GM12878 (cell line): ENCODE measurements at regions not wholly inside any gene's neighbourhood (a gene's known extent, or its start where the extent isn't known, plus 50 kb on each side); places are given as distances from the start of the nearest gene placed in this dataset.

Experiments used
- CBX5 ChIP-seq: sonication (generic); IDR thresholded peaks from 2 replicates; pipeline ENCODE4 v1.6.1; 2016; ENCODE audit warnings: low read depth, moderate library complexity, mild to moderate bottlenecking, inconsistent platforms
- CEBPB ChIP-seq, 2 experiments: fragments of 150-350 bp in 1 of 2; IDR thresholded peaks; 2 replicates each; pipeline ENCODE4 v1.6.1; 2012 to 2014; ENCODE audit warnings: low read depth in 2 of 2, low read length in 2 of 2, borderline replicate concordance in 1 of 2, inconsistent platforms in 1 of 2
- CREM ChIP-seq: IDR thresholded peaks from 2 replicates; pipeline ENCODE4 v1.6.1; 2014; ENCODE audit warnings: antibody characterized with exemption, low read depth
- CTCF ChIP-seq, 3 experiments: IDR thresholded peaks in 2 of 3; conservative IDR thresholded peaks in 1 of 3; 2 replicates each; pipeline ENCODE4 v1.5.1; 2011; ENCODE audit warnings: low read depth in 3 of 3, low read length in 3 of 3, mild to moderate bottlenecking in 3 of 3, control low read depth in 2 of 3, moderate library complexity in 2 of 3, inconsistent platforms in 1 of 3, mixed read lengths in 1 of 3; ENCODE audit not compliant: control insufficient read depth in 2 of 3, insufficient read depth in 1 of 3; ENCODE audit errors: extremely low read depth in 1 of 3
- GABPA ChIP-seq: IDR thresholded peaks from 2 replicates; pipeline ENCODE4 v1.6.1; 2014; ENCODE audit warnings: antibody characterized with exemption, low read depth, mild to moderate bottlenecking, inconsistent platforms
- HDAC2 ChIP-seq: fragments of 200-600 bp; sonication (generic); IDR thresholded peaks from 2 replicates; pipeline ENCODE4 v1.6.1; 2017
- IRF3 ChIP-seq: fragments of 450-650 bp; IDR thresholded peaks from 2 replicates; pipeline ENCODE4 v1.6.1; 2014; ENCODE audit warnings: mild to moderate bottlenecking
- MAX ChIP-seq: IDR thresholded peaks from 2 replicates; pipeline ENCODE4 v1.6.1; 2012; ENCODE audit warnings: low read depth, low read length, improper control_type of control experiment
- POLR2A ChIP-seq: IDR thresholded peaks from 2 replicates; pipeline ENCODE4 v1.6.1; 2011; ENCODE audit warnings: low read depth, mild to moderate bottlenecking, low read length
- RAD21 ChIP-seq: IDR thresholded peaks from 2 replicates; pipeline ENCODE4 v1.6.1; 2011; ENCODE audit warnings: mild to moderate bottlenecking, low read depth, low read length, moderate library complexity; ENCODE audit not compliant: insufficient read depth
- WRNIP1 ChIP-seq: IDR thresholded peaks from 2 replicates; pipeline ENCODE4 v1.6.1; 2011; ENCODE audit warnings: low read depth, low read length, improper control_type of control experiment, borderline replicate concordance
- YY1 ChIP-seq: IDR thresholded peaks from 2 replicates; pipeline ENCODE4 v1.6.1; 2011; ENCODE audit warnings: low read depth, mild to moderate bottlenecking, low read length
- ZBED1 ChIP-seq: IDR thresholded peaks from 2 replicates; pipeline ENCODE4 v1.6.1; 2016; ENCODE audit warnings: borderline replicate concordance

GRCh38 chr11:15577519-15577918 is 462.8 kb downstream of the INSC start:
- TF ChIP-seq CBX5 (no peak), YY1 (no peak), POLR2A (no peak), HDAC2 (no peak), MAX (no peak), RAD21 (no peak), CTCF (IDR thresholded peaks at IDR 0.05 in 2 of 3, conservative IDR thresholded peaks at IDR 0.05 in 1 of 3; ENCODE audit: control insufficient read depth in 2 of 3, extremely low read depth in 1 of 3, insufficient read depth in 1 of 3, low read depth in 3 of 3, low read length in 3 of 3) (no peak), CREM (no peak), WRNIP1 (no peak), IRF3 (no peak), ZBED1 (no peak), CEBPB (IDR thresholded peaks at IDR 0.05; ENCODE audit: borderline replicate concordance in 1 of 2, low read depth in 2 of 2, low read length in 2 of 2) (no peak), GABPA (no peak)
